H54 (cell line): ENCODE measurements at regions not wholly inside any gene's neighbourhood (a gene's known extent, or its start where the extent isn't known, plus 50 kb on each side); places are given as distances from the start of the nearest gene placed in this dataset.

Experiments used
- DNase-seq: peaks from one replicate; pipeline ENCODE4 v3.0.0; 2011; ENCODE audit warnings: low spot score, mixed read lengths; ENCODE audit not compliant: insufficient read length
- FAIRE-seq: peaks from 3 replicates; lab custom pipeline; 2011; peaks lifted over from hg19 to GRCh38; lab: Jason Lieb, UNC
- POLR2A ChIP-seq: IDR thresholded peaks from 2 replicates; pipeline ENCODE4 v1.6.1; 2011; ENCODE audit warnings: low read depth, mild to moderate bottlenecking, low read length

GRCh38 chr10:46228563-46229071, 58.2 kb upstream of the ANTXRL start:
- FAIRE-seq (no peak), DNase-seq (peak; percentile 67)
- TF ChIP-seq POLR2A, result no peak

DNA sequence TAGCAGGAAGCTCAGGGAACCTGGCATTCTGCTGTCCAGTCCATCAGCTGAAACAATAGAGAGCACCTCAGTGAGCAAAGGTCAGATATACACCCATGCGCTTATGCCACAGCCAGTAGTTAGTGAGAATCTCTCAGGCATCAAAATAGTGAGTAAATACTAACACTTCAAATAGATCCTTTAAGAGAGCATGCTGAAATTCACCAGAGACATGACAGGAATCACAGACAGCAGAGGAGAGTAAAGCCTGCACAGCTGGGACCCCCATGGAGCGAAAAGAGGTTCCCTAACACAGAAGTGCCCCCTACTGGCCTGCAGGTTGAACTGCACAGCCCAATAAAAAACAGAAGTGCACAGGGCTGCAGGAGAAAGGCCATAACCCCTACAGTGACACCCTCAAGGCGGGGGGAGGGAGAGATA, 57.6 kb upstream of the ANTXRL start:
- FAIRE-seq (no peak), DNase-seq (no peak)
- no peak for TF ChIP-seq POLR2A

DNA sequence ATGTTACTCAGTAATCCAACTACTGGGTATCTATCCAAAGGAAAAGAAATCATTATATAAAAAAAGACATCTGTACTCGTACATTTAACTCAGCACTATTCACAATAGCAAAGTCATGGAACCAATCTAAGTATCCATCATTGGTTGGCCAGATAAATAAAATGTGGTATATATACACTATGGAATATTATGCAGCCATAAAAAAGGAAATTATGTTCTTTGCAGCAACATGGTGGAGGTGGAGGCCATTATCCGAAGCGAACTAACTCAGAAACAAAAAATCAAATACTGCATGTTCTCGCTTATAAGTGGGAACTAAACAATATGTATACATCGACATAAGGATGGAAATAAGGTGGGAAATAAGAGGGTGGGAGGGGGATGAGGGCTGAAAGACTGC, 56.2 kb upstream of the ANTXRL start:
- no peak for FAIRE-seq

GRCh38 chr10:46231087-46231486, 55.7 kb upstream of the ANTXRL start:
- no peak for TF ChIP-seq POLR2A
- DNase-seq (no peak), FAIRE-seq (no peak)

More for the DNA sequence above, 56.2 kb upstream of the ANTXRL start:
- no peak for DNase-seq
- TF ChIP-seq POLR2A, result no peak

DNA sequence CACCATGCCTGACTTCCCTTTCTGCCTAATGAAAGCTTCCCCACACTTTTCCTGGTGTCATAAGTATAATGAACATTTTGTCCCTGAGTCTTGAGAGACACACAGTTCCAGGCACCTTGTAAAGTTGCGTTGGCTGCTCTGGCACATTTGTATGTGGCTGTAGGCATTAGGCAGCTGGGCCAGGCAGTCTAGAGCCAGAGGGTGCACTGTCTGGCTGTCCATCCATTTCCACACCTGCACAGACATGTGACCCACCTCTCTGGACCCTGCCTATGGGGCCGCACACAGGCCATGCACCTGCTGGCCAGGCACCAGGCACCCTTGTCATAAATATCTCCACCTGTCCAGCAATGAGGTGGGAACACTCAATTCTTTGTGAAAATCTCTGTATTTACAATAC, 54.7 kb upstream of the ANTXRL start:
- FAIRE-seq (no peak), DNase-seq (no peak)
- no peak for TF ChIP-seq POLR2A

DNA sequence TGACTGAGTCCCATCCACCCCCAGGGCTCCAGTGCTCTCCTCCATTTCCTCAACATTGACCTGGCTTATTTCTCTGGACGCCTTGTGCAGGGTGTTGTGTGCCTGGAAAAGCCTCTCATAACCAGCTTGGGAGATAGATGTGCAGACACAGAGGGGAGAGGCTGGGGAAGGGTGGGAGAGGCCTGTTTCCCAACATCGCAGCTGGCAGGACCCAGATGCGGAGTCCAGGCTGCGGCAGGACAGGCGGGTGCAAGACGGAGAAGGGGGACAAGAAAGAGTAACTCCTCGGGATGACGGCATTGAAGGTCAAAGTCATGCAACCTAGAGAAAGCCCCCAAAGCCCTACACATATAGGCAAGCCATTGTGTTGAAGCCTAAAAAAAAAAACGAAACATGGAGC, 54.1 kb upstream of the ANTXRL start:
- FAIRE-seq (no peak), DNase-seq (no peak)
- TF ChIP-seq POLR2A, result no peak

GRCh38 chr10:46233181-46233580, 53.6 kb upstream of the ANTXRL start:
- DNase-seq, result no peak
- no peak for TF ChIP-seq POLR2A
- no peak for FAIRE-seq

DNA sequence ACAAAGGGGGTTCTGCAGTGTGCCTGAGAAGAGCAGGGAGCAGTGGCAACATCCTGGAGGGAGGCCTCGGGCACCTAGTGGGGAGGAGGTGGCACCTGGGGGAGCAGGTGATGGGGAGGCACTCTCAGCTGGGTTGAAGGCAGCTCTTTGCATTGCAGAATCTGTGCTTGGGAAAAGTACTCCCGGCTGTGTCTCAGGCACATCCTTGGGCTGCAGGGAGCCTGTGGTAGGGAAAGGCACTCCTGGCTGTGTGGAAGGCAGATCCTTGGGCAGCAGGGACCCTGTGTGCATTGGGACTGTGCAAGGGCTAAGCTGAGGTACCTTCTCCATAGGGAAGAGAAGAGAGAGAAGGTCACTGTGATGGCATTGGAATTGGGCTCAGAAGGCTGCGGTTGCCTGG, 52.8 kb upstream of the ANTXRL start:
- DNase-seq, result no peak
- FAIRE-seq, result no peak
- TF ChIP-seq POLR2A, result no peak

GRCh38 chr10:46234431-46235060, 52.3 kb upstream of the ANTXRL start:
- no peak for FAIRE-seq
- DNase-seq, result no peak
- TF ChIP-seq POLR2A, result no peak

DNA sequence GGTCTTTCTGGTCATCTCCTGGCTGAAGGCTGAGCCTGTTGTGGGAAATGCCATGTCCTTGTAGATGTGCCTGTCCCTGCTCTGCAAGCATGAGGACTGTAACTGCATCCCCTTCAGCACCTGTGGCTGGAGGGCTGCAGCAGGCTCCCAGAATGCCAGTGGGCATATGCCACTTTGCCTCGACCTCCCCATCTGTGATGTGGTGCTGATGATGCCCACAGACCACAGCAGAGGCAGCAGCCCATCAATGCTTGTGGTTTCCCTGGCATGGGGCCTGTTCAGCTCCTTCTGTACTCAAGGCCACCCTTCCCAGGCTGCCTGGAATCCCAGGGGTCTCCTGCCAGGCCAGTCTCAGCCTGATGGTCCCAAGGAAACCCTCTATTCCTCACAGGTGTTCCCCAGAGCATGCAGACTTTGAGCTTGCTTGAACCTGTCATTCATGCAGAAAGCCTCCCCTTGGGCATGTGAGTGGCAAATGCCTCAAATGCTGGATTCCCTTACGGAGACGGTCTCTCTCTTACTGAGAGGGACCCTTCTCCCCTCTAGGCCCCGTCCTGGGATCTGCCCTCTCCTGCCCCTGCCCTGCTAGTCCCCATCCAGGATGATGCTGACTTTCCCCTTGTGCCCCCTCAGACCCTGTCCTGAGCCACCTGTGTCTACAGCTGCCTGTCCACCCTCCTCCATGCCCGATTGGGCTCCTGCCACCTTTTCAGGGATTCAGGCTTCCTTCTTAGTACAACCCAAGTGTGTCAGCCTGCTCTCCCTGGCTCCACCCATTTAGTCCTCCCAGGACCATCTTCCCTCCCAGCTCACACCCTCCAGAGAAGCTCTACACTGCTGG, 50.9 kb upstream of the ANTXRL start:
- FAIRE-seq, result no peak
- no peak for DNase-seq
- no peak for TF ChIP-seq POLR2A

DNA sequence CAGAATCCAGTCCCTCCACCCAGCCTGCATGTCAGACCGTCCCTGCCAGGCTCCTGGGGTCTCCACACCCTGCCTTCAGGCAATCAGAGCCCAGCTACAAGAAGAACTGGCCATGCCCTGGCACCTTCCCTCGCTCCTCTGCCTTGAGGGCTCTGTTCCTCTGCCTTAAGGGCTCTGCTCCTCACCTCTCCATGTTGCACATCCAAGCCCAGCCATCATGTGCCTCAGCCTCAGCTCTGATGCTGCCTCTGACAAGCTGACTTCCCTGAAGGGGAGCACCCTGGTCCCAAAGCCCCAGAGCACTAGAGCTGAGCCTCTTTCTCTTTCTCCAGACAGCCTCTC, 50.3 kb upstream of the ANTXRL start:
- no peak for FAIRE-seq
- TF ChIP-seq POLR2A, result no peak
- DNase-seq, result no peak

DNA sequence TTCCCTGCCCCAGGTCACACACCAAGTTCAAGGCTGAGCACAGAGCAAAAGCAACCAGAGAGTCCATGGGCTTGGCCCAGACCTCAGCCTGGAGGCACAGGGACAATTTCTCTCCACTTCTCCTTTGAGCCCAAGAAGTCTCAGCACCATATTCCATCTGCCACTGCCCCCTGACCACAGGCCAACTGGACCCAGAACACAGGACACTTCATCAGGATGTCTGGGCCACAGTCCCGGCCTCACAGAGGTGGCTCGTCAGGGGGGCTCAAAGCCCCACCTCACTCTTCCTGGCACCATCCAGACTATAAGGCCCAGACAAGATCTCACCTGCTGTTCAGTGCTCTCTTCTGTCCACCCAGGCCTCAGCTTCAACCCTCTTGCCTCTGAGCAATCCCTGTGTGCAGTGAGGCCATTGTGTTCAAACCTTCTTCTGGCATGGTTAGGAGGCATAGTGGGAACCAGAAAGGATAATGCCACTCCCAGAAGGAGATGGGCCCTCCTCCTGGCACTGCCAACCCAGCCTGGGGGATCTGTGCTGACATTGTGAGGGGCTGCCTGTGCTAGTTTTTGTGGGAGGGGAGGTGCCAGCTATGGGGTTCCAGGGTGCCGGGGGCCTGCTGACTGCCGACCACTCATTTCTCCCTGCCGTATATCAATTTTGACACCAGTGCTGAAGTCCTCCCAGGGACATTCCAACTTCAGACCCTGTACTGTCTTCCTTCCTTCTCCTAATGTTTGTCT, 49.7 kb upstream of the ANTXRL start:
- FAIRE-seq, result no peak
- DNase-seq, result no peak
- TF ChIP-seq POLR2A, result no peak
